ENCODE measurements at regions not wholly inside any gene's neighbourhood (a gene's known extent, or its start where the extent isn't known, plus 50 kb on each side); places are given as distances from the start of the nearest gene placed in this dataset.

DNA sequence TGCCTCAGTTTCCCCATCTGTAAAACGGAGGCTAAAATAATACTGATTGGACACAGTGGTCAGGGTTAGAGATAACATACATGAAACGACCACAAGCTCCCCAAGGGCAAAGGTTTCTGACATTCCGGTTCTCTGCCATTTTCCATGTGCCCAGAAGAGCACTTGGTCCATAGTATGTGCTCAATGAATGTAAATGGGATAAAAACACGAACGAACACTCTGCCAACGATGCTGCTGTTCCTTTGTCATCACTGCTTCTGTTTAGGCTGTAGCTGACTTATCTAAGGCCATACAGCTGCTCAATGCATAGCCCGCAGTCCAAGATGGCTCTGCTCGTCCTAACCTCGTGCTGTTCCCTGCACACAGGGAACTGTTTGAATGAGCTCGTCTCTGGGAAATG lies 102.0 kb downstream of the RMI2 start:
- no peak for DNase-seq

DNA sequence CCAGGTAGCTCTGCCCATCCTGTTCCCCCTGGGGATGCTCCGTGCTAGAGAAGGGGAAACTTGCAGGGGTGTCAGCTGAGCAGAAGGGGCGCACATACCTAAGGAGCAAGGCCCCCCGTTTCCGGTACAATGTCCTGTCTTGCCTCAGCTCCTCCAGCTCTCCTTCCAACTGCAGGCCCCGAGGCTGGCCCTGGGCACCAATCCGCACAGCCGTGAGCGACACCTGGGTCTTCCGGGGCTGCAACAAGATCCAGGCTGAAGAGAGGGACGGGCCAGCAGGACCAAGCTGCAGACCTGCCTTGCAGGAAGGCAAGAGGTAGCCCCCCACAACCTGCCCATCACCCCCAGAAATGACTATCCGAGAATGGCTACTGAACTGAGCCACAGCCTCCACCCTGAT lies 102.6 kb downstream of the RMI2 start:
- no peak for DNase-seq

DNA sequence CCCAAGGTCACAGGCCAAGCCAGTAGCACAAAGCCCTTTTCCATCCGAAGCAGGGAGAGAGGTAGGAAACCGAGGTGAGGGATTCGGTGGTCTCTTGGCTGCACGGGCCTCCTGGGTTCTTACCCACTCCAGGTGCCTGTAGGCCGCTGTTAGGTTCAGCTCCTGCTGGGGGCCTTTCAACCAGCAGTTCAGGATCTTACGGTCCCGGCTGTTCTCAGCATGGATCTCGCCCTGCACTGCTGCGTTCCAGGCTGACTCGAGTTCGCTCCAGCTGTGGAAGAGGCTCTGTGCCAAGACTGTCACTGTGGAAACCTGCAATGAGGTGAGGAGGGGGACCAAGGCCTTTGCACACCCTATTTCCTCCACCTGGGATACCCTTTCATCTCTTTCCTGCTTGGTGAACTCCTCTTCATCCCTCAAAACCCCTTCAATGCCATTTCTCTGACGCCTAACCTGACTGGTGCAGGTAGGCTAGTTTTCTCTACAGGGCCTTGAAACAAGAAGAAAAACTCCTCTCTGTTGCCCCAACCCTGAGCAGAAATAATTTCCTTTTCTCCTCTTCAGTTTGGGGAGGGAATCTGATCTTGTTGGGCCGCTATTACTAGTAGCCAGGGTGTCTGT lies 103.6 kb downstream of the RMI2 start:
- DNase-seq, result no peak

DNA sequence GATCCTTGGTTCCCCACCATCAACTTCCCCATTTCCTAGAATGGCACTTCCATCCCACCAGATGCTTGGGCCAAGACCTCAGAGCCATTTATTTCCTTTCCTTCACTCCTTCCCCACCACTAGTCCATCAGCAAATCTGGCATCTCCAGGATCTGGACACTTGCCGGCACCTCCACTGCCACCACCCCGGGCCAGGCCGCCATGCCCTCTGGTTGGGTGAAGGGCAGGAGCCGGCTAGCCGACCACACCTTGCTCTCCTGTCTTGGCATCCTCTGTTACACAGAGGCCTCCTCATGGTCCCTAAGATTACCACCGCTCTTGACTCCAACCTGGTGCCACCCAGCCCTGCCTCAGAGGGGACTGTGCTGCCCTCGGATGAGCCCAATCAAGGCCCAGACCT lies 104.5 kb downstream of the RMI2 start:
- DNase-seq, result no peak

DNA sequence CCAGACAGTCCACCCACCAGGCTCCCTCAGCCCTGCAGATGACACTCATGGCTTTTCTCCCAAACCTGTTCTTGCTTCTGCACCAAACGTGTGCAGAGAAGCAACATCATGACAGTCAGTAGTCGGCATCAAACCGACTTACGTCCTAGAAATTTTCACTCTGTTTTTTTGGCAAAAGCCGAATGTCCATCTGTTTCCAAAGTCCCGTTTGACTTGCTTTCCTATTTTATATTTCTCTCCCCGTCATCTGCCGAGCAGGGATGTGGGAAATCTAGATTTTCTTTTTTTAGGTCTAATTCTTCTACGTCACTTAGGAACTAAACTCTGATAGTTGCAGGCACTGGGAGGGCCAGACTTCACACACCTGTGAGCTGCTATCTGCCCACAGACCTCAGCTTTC lies 104.9 kb downstream of the RMI2 start:
- no peak for DNase-seq

DNA sequence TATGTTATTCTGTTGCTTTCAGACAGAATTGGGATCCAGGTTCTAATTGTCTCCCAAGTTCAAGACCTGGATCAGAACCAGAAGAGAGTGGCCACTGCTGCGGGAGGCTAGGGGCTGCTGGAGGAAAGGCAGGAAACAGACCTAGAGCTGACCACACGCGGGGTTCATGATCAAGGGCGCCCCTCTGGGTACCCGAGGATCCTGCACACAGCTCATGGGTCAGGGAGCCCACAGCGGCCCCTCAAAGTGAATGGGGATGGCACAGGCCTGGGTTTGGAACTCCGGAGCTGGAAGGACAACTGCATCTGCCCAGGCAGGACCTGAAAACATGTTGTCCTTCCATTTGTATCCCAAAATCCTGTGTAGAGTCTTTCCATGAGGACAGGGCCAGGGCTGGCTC lies 107.0 kb downstream of the RMI2 start:
- DNase-seq, result no peak

DNA sequence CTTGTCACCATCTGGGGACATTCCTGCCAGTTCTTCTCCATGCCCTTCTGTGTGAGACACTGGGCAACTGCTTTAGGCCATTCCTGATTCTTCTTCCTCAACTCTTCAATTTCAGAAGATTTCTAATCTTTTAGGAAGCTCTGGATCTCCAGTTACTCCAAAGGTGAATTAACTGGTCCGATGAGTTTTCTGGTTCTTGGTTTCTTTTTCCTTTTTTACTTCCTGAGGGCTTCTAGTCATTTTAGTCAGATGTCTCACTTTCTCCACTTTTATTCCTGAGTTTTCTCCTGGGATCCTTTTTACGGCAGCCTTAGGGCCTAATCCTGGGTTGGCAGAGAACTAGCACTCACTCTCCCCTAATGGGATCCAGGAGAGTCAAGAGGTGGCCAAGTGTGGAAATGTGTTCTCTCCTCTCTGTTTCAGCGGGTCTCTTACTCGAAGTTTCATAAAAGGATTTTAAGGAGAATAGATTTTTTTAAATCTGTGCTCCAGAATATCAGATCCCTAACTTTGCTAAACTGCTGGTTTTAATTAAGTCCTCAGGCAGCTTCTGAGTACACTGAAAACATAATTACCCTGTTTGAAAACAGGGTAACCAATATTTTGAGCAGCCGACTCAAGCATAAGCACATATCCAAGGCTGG lies 107.6 kb downstream of the RMI2 start:
- DNase-seq, result no peak

DNA sequence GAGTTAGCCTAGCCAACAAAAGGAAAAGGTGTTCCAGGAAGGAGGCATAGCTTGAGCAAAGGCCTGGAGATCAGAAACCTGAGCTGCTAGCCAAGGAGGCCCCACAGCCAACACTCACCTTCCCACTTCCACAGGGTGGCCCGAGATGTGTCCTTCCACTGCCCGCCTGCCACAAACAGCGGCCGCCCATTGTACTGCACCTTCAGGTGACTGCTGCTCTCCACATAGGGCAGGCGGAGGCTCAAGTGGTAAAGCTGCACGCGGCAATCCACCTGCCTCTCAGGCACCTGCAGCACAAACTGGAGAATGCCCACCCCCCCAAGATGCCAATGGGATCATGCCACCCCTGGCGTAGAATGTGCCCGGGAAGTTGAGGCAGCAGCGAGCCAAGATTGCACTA lies 111.5 kb downstream of the RMI2 start:
- DNase-seq, result no peak

DNA sequence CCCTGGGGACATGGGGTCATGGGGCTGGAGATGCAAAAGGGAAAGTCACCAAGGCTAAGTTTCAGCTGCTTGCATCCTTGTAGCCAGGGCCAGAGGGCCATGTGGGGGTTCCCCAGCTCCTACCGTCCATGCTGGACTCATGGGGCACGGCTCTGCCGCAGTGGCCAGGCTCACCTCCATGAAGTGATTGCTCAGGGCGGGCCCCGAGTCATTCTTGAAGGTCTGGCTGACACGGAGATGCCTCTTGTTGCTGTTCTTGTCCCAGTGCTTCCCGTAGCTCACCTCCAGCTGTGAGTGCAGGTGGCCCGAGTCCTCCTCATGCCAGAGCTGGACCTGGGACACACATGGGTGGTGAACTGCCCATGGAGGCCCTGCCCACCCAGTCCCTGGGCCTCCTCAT lies 114.5 kb downstream of the RMI2 start:
- no peak for DNase-seq

DNA sequence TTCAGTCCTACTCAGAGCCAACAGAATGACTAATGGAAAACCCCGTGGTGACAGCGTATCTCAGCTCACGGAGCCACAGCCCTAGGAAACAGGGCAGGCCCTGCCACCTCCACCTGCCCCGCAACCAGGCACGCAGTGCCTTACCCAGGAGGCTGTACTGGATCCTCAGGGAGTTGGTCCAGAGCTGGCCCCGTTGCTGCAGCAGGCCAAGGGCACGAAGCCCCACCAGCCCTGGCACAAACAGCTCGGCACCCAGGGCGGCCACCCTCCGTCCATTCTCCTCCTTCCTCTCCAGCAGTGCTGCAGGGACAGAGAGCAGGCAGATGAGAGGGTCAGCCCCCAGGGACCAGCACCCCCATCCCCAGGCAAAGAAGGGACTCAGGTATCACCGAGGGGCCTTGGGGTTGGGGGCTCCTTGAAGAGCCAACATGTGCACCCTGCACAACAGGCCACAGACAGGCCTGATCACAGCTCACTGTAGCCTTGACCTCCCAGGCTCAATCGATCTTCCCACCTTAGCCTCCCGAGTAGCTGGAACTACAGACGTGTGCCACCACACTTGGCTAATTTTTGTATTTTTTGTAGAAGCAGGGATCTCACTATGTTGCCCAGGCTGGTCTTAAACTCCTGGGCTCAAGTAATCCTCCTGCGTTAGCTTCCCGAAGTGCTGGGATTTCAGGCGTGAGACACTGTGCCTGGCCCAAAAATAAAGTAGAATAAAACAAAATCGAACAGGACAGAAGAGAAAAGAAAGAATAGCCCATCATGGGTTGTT lies 115.7 kb downstream of the RMI2 start:
- no peak for DNase-seq

DNA sequence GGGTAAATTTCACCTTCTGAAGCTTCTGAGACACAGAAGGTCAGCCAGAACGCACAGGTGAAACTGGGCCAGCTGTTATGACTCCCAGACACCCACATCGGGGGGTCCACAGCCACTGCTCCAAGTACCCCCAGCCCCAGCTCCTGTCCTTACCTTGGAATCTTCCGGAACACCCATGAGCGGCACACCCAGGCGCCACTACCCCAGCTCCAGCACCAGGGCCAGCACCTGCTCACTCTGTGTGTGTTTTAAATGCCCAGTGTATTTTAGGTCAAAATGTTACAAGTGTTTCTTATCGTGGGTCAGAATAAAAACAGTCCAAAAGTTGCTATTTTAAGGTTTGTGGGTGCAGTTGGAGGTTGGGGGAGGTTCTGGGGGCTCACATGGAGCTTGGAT lies 116.3 kb downstream of the RMI2 start:
- DNase-seq, result no peak

DNA sequence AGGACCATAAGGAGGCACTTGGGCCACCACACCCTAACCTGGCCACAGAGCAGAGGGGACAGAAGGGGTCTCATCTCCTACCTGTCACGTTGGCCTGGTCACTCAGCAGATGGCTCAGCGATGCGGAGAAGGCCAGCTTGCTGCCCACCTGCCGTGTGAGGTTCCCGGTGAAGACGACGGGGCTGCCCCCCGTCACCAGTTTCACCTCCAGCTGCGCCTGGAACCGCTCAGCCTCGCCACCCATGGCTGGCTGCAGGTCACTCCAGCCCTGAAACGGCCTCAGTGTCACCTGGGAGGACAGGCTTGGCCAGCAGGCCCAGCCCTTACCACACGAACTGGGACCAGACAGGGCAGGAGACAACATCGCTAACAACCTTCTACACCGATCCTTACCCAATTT lies 116.8 kb downstream of the RMI2 start:
- DNase-seq, result no peak

DNA sequence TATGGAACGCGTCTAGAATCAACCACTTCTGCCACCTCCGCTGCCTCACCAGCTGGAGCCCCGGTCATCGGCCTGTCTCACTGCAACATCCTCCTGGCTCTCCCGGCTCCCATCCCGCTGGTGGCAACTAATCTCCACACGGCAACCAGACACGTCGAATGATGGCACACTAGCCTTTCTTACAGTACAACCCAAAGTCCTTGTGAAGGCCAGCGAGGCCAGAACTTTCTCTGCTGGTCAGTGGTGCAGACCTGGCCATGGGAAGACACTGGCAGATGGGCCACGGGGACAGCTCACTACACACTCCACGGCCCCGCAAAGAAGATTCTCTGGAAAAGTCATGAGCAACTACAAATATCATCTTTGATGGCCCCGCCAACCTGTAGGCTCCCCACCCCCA lies 117.6 kb downstream of the RMI2 start:
- no peak for DNase-seq

DNA sequence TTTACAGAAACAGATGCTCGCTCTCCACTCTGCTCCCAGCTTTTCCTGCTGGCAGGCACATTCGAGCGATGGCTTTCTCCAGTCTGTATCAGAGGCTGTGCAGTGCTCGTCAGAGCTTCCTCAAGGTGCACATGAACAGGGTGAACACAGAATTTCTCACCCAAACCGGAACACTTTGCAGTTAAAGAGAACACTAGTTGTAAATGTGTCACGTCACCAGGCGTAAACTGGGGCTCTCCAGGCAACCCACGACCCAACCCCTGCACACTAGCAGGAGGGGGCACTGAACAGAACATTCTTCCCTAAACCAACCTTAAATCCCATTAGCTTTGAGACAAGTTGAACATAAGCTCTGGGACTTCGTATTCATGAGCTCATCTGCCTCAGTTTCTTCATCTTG lies 119.0 kb downstream of the RMI2 start:
- no peak for DNase-seq

DNA sequence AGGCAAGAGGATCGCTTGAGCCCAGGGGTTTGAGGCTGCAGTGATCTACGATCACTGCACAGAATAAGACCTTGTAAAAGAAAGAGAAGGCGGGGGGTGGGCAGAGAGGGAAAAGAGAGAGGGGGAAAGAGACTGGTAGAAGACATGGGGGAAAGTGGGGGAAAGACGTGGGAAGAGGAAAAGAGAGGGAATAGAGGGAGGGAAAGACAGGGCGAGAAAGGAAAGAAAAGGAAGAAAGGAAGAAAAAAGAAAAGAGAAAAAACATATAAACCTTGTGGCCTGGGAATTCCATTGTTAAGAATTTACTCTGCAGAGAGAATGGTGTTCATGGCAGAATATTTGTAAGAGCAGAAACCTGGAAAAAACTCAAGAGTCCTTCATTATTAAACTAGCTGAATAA lies 120.4 kb downstream of the RMI2 start:
- no peak for DNase-seq

DNA sequence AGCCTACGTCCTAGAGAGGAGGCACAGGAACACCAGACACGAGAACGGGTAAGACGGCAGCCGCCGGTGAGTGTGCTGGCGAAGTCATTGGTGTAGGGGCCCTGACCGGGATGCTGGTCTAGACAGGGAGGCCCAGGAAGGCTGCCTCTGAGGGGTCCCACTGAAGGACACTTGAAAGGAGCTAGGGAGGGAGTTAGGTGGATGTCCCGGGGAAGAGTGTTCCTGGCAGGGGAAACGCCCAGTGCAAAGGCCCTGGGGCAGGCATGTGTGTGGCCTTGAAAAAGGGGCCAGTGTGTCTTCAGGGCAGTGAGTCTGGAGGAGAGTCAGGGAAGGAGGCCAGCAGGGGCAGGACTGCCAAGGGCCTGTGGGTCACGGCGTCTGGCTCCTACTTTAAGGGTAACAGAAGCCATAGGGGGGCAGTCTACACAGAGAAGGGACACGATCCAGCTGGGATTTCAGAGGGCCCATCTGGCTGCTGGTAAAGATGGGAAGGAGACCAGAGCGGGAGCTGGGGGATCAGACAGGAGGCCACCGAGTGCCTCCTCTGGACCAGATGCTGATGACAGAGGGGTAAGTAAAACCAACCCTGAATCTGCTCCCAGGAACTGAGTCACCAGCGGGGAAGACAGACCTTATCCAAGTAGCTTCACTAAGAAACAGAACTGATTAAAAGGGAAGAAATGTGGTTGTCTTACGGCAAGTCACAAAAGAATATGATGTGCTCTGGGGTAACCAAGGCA lies 115.9 kb downstream of the LITAF start:
- DNase-seq, result no peak

DNA sequence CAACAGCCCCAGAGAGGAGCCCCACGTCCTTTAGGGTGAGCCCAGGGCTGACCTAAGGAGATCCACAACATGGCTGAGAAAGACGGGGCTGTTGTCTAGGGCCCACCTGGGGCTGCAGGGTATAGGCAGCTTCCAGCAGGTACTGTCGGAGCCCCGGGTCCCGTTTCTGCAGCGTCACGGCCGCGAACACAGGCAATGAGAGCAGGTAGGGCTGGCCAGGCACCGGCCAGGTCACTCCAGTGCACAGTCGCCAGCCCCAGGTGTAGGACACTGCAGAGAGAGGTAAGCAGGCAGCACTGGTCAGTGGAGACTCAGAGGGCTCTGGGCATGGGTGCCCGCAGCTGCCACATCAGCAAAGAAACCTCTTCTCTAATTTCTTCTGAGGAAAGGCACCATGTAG lies 115.2 kb downstream of the LITAF start:
- DNase-seq, result no peak

DNA sequence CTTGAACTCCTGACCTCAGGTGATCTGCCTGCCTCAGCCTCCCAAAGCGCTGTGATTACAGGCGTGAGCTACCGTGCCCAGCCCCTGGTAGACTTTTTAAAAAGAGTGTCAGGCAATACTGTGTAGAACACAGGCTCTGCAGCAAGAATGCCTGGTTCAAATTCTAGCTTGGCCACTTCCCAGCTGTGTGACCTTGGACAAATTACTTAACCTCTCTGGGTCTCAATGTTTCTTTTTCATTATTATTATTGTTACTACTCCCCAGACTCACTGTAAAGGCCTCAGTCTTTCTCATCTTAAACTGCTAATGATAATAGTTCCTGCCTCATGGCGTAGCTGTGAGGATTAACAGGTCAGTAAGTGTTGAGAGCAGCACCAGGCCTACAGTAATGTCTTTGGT lies 114.3 kb downstream of the LITAF start:
- DNase-seq, result no peak

DNA sequence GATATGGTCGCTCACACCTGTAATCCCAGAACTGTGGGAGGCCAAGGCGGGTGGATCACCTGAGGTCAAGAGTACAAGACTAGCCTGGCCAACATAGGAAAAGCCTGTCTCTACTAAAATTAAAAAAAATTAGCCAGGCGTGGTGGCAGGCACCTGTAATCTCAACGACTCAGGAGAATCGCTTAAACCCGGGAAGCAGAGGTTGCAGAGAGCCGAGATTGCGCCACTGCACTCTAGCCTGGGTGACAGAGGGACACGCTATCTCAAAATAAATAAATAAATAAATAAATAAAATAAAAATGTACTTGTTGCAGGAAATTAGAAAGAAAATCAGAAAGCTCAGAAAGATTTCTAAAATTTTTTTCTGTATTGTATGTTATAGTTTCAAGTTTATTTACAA lies 113.9 kb downstream of the LITAF start:
- no peak for DNase-seq

DNA sequence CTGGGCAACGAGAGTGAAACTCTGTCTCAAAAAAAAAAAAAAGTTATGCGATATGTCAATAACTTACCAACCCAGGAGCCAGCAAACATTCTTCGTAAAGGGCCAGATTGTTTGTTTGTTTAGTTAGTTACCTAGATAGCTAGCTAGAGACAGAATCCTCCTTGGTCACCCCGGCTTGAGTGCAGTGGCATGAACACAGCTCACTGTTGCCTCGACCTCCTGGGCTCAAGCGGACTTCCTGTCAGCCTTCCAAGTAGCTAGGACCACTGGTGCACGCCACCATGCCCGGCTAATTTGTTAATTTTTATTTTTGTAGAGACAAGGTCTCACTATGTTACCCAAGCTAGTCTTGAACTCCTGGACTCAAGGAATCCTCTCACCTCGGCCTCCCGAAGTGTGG lies 113.0 kb downstream of the LITAF start:
- DNase-seq, result no peak

DNA sequence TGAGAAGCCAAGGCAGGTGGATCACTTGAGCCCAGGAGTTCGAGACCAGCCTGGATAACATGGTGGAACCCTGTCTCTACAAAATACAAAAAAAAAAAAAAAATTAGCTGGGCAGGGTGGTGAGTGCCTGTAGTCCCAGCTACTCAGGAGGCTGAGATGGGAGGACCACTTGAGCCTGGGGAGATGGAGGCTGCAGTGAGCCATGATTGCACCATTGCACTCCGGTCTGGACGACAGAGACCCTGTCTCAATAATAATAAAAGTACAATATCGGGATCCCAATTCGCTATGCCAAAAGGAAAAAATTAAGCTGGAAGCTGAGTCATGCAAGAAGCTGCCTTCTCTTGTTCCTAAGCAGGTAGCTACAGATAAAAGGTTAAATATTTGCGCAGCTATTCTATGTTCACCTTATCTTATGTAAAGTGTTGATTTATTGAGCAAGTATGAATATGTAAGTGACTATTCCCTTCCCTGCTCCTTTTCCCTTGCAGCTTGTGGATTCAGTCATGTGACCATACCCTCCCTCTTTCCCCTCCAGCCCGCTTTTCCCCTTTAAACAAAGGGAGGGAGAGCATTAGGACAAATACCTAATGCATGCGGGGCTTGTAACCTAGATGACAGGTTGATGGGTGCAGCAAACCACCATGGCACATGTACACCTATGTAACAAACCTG lies 112.0 kb downstream of the LITAF start:
- no peak for DNase-seq

DNA sequence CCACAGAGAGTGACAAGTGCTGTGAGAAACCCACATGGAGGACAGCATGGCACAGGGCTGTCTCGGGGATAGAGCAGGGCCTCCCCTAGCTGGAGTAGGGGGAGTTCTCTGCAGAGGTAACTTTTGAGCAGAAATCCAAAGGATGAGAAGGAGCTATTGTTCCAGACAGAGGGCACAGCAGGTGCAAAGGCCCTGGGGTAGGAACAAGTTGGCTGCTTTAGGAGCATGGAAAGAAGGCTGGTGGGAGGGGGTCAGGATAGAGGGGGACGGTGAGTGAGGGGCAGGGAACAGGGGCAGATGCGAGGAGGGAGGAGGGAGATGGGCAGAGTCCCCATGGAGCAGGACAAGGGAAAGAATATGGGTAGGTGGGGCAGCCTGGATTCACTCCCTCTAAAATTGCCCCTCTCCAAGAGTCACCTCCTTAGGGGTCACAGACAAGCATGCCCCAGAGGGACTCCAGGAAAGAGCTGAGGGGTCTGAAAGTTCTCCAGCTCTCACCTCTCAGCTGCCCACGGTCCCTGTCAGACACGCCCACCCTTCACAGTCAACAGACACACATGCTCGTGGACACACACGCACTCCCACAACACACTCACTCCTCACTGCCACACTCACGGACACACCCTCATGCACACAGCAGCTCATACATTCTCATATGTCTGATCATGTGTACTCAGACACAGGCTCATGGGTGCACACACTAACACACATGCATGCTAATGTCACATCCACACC lies 110.7 kb downstream of the LITAF start:
- no peak for DNase-seq

DNA sequence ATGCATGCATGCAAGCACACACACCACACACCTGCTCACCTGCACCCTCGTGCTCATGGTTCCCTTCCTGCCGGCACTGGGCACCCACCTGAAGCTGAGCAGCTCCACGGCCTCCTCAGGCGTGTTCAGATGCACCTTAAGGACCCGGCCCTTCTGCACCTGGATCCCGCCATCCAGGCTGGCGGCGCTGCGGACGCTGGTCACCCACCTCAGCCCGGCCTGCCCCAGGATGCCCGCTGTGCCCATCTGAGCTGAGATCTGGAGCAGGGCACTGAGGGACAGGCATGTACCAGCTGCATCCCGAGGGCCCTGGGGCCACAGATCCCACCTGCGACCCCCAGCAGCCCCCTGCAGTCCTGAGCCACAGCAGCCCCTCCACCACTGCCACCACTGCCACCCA lies 110.0 kb downstream of the LITAF start:
- DNase-seq, result no peak
